Epithelial cell of proximal tubule (primary cell): ENCODE measurements at regions not wholly inside any gene's neighbourhood (a gene's known extent, or its start where the extent isn't known, plus 50 kb on each side); places are given as distances from the start of the nearest gene placed in this dataset.
A peak's percentile ranks its signal among the peaks of the same experiment; 100 is the strongest.

Experiments used
- DNase-seq: peaks from one replicate; pipeline ENCODE4 v3.0.0-alpha.2; 2011; ENCODE audit warnings: low read depth
- H3K4me3 ChIP-seq: 2 replicates; pipeline ENCODE4 v1.5.1; 2011; ENCODE audit warnings: low read depth, mild to moderate bottlenecking, low read length
- TF ChIP-seq, protein P1 (sequence below): conservative IDR thresholded peaks from 2 replicates; pipeline ENCODE4 v1.5.1; 2012; ENCODE audit warnings: low read depth, mild to moderate bottlenecking, low read length

DNA sequence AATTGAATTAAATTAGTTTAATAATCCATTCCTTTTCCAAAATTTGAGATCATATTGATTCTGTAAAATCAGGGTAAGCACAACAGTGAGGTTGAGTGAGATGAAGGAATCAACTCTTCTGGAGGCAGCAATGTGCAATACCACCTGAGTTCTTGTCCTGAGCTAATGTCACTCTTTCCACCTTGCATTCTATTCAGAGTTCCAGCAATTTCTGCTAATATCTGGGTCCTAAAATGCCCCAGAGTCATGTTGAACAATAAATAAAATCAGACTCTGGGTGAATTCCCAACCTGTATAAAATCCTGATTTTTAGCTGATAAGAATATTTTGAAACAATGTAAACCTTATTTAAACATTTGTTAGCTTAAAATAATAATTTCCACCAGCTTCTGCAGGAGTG lies 590.8 kb upstream of the ADGRB3 start:
- TF ChIP-seq, protein P1, sequence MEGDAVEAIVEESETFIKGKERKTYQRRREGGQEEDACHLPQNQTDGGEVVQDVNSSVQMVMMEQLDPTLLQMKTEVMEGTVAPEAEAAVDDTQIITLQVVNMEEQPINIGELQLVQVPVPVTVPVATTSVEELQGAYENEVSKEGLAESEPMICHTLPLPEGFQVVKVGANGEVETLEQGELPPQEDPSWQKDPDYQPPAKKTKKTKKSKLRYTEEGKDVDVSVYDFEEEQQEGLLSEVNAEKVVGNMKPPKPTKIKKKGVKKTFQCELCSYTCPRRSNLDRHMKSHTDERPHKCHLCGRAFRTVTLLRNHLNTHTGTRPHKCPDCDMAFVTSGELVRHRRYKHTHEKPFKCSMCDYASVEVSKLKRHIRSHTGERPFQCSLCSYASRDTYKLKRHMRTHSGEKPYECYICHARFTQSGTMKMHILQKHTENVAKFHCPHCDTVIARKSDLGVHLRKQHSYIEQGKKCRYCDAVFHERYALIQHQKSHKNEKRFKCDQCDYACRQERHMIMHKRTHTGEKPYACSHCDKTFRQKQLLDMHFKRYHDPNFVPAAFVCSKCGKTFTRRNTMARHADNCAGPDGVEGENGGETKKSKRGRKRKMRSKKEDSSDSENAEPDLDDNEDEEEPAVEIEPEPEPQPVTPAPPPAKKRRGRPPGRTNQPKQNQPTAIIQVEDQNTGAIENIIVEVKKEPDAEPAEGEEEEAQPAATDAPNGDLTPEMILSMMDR, result no peak
- no peak for DNase-seq
- no peak overlapping the region for H3K4me3 ChIP-seq

DNA sequence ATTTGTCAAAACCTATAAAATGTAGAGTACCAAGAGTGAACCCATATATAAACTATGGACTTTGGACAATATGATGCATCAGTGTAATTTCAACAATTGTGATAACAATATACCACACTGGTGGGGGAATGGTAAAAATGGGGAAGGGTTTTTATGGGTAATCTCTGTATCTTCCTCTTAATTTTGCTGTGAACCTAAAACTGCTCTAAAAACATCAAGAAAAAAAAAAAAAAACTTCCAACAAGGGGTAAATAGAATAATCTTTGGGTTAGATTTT lies 592.0 kb upstream of the ADGRB3 start:
- H3K4me3 ChIP-seq, result no peak overlapping the region
- no peak for DNase-seq
- TF ChIP-seq, protein P1, result no peak

DNA sequence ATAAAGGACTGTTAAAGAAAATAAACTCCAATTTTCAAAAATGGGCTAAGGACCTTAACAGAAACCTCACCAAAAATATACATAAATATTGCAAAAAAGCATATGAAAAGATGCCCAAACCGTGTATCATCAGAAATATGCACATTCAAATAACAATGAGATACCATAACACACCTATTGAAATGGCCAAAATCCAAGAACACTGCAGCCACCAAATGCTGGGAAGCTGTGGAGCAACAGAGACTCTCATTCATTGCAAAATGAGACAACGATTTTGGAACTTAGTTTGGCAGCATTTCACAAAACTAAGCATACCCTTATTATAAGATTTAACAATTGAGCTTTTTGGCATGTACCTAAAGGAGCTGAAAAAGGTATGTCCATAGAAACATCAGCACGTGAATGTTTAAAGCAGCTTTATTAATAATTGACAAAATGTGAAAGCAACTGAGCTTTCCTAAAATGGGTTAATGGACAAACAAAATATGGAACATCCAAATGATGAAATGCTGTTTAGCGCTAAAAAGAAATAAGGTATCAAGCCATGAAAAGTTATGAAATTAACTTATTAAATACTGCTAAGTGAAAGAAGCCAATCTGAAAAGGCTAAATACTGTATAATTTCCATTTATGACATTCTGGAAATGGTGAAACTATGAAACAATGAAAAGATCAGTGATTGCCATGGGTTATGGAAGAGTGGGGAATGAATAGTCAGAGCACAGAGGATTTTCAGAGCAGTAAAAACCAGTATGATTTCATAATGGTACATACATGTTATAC lies 592.6 kb upstream of the ADGRB3 start:
- DNase-seq, result no peak
- TF ChIP-seq, protein P1, result no peak
- H3K4me3 ChIP-seq, result no peak overlapping the region

DNA sequence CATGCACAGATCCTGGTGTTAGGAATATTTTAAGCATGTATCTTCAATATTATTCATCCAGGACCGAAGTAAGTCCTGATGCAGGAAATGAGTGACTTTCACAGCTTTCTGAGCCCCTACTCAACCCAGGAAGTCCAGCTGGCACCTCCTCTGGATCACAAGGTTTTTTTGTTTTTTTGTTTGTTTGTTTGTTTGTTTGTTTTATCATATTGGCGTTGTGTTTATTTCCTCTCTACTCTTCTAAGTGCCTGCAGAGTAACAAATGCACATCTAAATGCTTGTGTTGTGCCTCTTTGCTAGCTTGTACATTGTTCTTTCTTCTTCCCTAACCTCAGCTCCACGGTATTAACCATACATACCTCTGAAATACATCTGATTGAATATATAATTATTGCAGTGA lies 594.3 kb upstream of the ADGRB3 start:
- TF ChIP-seq, protein P1, result no peak
- DNase-seq, result no peak
- peak overlapping the region; percentile 55 for H3K4me3 ChIP-seq

DNA sequence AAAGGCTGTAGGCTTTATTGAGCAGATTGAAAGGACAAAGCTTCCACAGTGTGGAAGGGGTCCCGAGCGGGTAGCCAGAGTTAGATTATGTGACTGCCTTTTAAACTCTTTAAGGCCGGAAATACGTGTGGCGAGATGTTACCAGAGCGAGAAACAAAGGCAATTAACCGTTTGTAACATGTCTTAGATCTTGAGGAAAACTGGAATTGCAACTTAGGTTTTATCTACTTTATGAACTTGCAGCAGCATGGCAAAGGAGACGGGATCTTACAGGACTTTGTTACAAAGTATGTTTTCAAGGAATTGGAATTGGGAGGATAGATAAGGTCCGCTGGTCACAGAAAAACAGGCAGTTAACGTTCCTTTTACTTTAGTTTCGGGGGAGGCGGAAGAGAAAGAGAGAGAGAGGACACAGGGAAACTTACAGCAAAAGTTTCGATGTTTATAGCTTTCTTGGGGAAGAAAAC lies 594.7 kb upstream of the ADGRB3 start:
- no peak for DNase-seq
- peak overlapping the region; percentile 55 for H3K4me3 ChIP-seq
- TF ChIP-seq, protein P1, result no peak

DNA sequence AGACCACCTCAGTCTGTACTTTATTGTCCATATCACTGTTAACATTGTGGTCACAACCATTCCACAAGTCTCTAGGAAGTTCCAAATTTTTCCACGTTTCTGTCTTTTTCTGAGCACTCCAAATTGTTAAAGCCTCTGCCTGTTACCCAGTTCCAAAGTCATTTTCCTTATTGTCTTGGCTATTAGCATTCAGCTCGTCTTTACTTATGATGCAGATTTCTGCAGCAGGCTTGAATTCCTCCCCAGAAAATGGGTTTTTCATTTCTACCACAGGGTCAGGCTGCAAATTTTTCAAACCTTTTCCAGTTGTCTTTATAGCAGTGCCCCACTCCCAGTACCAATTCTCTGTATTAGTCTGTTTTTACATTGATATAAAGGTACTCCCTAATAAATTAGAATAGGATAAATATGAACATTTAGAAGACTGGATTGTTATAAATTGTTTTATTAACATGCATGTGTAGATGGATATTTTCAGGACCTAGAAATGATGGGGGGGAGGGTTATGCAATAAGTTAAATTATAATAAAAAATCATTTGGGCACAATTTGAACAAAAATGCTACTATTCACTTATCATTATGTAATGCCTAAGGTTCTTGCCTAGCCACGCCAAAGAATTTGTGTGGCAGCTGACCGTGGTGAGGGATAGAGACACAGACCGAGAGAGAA lies 595.3 kb upstream of the ADGRB3 start:
- peak overlapping the region; percentile 55 for H3K4me3 ChIP-seq
- TF ChIP-seq, protein P1, result no peak

More for the DNA sequence above, 595.3 kb upstream of the ADGRB3 start:
- no peak for DNase-seq
